Keratinocyte (primary cell): ENCODE measurements at regions not wholly inside any gene's neighbourhood (a gene's known extent, or its start where the extent isn't known, plus 50 kb on each side); places are given as distances from the start of the nearest gene placed in this dataset.

ENCODE experiments used
- DNase-seq: peaks from one replicate; pipeline ENCODE4 v3.0.0-alpha.2; 2011; ENCODE audit warnings: low read depth, missing footprints, low spot score
- FAIRE-seq: peaks from 2 replicates; lab custom pipeline; 2011; peaks lifted over from hg19 to GRCh38; lab: Jason Lieb, UNC
- H2AFZ ChIP-seq: 2 replicates; pipeline ENCODE4 v1.6.0; 2012; ENCODE audit warnings: low read length, control low read depth, inconsistent platforms; ENCODE audit not compliant: control insufficient read depth
- H3K27ac ChIP-seq: 2 replicates; pipeline ENCODE4 v1.5.1; 2011; ENCODE audit warnings: low read length; ENCODE audit not compliant: control insufficient read depth, insufficient read depth
- H3K27me3 ChIP-seq: 3 replicates; pipeline ENCODE4 v1.6.0; 2011; ENCODE audit warnings: low read length; ENCODE audit not compliant: control insufficient read depth, insufficient read depth; ENCODE audit errors: extremely low read depth
- H3K36me3 ChIP-seq, 2 experiments: 2 replicates in 1 of 2; 3 replicates in 1 of 2; pipeline ENCODE4 v1.5.1; 2011; ENCODE audit warnings: low read length in 2 of 2, mild to moderate bottlenecking in 1 of 2; ENCODE audit not compliant: control insufficient read depth in 2 of 2, insufficient read depth in 2 of 2; ENCODE audit errors: extremely low read depth in 1 of 2
- H3K4me1 ChIP-seq: 3 replicates; pipeline ENCODE4 v1.5.1; 2011; ENCODE audit warnings: low read length; ENCODE audit not compliant: control insufficient read depth, insufficient read depth; ENCODE audit errors: extremely low read depth
- H3K4me2 ChIP-seq: 3 replicates; pipeline ENCODE4 v1.6.0; 2011; ENCODE audit warnings: low read depth, low read length; ENCODE audit not compliant: control insufficient read depth, insufficient read depth; ENCODE audit errors: extremely low read depth
- H3K4me3 ChIP-seq, 3 experiments: fragments of 200-600 bp in 1 of 3; sonication (generic) in 1 of 3; 2 replicates in 2 of 3; 3 replicates in 1 of 3; pipeline ENCODE4 v1.5.1; 2011 to 2016; ENCODE audit warnings: low read length in 3 of 3, mild to moderate bottlenecking in 3 of 3, control low read depth in 2 of 3, inconsistent platforms in 1 of 3, low read depth in 1 of 3, mixed read lengths in 1 of 3, mixed run types in 1 of 3, moderate library complexity in 1 of 3; ENCODE audit not compliant: control insufficient read depth in 2 of 3, insufficient read depth in 2 of 3; ENCODE audit errors: extremely low read depth in 1 of 3
- H3K79me2 ChIP-seq: 2 replicates; pipeline ENCODE4 v1.6.0; 2012; ENCODE audit warnings: low read length; ENCODE audit not compliant: control insufficient read depth, insufficient read depth
- H3K9ac ChIP-seq: 3 replicates; pipeline ENCODE4 v1.6.0; 2011; ENCODE audit warnings: low read length; ENCODE audit not compliant: control insufficient read depth, insufficient read depth; ENCODE audit errors: extremely low read depth
- H3K9me1 ChIP-seq: 3 replicates; pipeline ENCODE4 v1.6.0; 2011; ENCODE audit warnings: low read length; ENCODE audit not compliant: control insufficient read depth, insufficient read depth; ENCODE audit errors: extremely low read depth
- H3K9me3 ChIP-seq: 2 replicates; pipeline ENCODE4 v1.5.1; 2012; ENCODE audit warnings: low read depth, low read length; ENCODE audit not compliant: control insufficient read depth
- H4K20me1 ChIP-seq: 3 replicates; pipeline ENCODE4 v1.6.0; 2011; ENCODE audit warnings: low read length; ENCODE audit not compliant: control insufficient read depth, insufficient read depth; ENCODE audit errors: extremely low read depth
- CTCF ChIP-seq, 3 experiments: IDR thresholded peaks in 1 of 3; conservative IDR thresholded peaks in 1 of 3; optimal IDR thresholded peaks in 1 of 3; 2 replicates in 2 of 3; 3 replicates in 1 of 3; pipeline versions ENCODE3 to v1.5.1; 2011; ENCODE audit warnings: low read length in 3 of 3, mild to moderate bottlenecking in 3 of 3, moderate library complexity in 2 of 3, control low read depth in 1 of 3, inconsistent platforms in 1 of 3; ENCODE audit not compliant: insufficient read depth in 2 of 3; ENCODE audit errors: extremely low read depth in 1 of 3
- EZH2 ChIP-seq: IDR thresholded peaks from one replicate; pipeline ENCODE4 v1.6.1; 2012; ENCODE audit warnings: inconsistent platforms, mild to moderate bottlenecking, low read length, moderate library complexity
- dilution Hi-C: fragments of 300-500 bp; cut with MboI; formaldehyde crosslinking; loops from one replicate; pipeline ENCODE4 v1.7.0; 2020; ENCODE audit warnings: low sequenced_read_pairs; ENCODE audit not compliant: extremely low pct_ligation_motif_present

GRCh38 chr3:66836363-66837152, 161.5 kb upstream of the KBTBD8 start:
- no peak for FAIRE-seq
- H3K36me3 ChIP-seq = no peaks in the 10 kb centered on the region
- H3K9ac ChIP-seq = no peak overlapping the region
- no peaks in the 10 kb centered on the region for H3K4me1 ChIP-seq
- no peaks in the 10 kb centered on the region for H4K20me1 ChIP-seq
- no peaks in the 10 kb centered on the region for H3K9me1 ChIP-seq
- H3K4me2 ChIP-seq = no peak overlapping the region
- no peak for DNase-seq
- H3K9me3 ChIP-seq = no peaks in the 10 kb centered on the region
- no peak overlapping the region for H3K27ac ChIP-seq
- TF ChIP-seq EZH2 (no peak), CTCF (optimal IDR thresholded peaks at IDR 0.05 in 1 of 3, IDR thresholded peaks at IDR 0.05 in 1 of 3, conservative IDR thresholded peaks at IDR 0.05 in 1 of 3; ENCODE audit: extremely low read depth in 1 of 3, insufficient read depth in 2 of 3, low read length in 3 of 3) (no peak)
- H3K27me3 ChIP-seq = no peaks in the 10 kb centered on the region
- dilution Hi-C loops = no loop called here
- no peak overlapping the region for H3K4me3 ChIP-seq
- H3K79me2 ChIP-seq = no peaks in the 10 kb centered on the region
- H2AFZ ChIP-seq = no peak overlapping the region

GRCh38 chr3:66838704-66839103, 159.4 kb upstream of the KBTBD8 start:
- H3K79me2 ChIP-seq = no peaks in the 10 kb centered on the region
- DNase-seq (no peak), FAIRE-seq (no peak)
- H3K4me1 ChIP-seq = no peaks in the 10 kb centered on the region
- no peaks in the 10 kb centered on the region for H3K27me3 ChIP-seq
- dilution Hi-C loops = no loop called here
- H3K36me3 ChIP-seq = no peaks in the 10 kb centered on the region
- no peaks in the 10 kb centered on the region for H4K20me1 ChIP-seq
- no peak overlapping the region for H3K4me2 ChIP-seq
- H2AFZ ChIP-seq = no peak overlapping the region
- no peak for TF ChIP-seq CTCF (optimal IDR thresholded peaks at IDR 0.05 in 1 of 3, IDR thresholded peaks at IDR 0.05 in 1 of 3, conservative IDR thresholded peaks at IDR 0.05 in 1 of 3; ENCODE audit: extremely low read depth in 1 of 3, insufficient read depth in 2 of 3, low read length in 3 of 3)
- no peak for TF ChIP-seq EZH2
- no peaks in the 10 kb centered on the region for H3K9me1 ChIP-seq
- no peaks in the 10 kb centered on the region for H3K9me3 ChIP-seq
- H3K27ac ChIP-seq = no peak overlapping the region
- H3K4me3 ChIP-seq = no peak overlapping the region
- H3K9ac ChIP-seq = no peak overlapping the region
